Small intestine (tissue), 7 donors: ENCODE measurements at regions not wholly inside any gene's neighbourhood (a gene's known extent, or its start where the extent isn't known, plus 50 kb on each side); places are given as distances from the start of the nearest gene placed in this dataset.

Experiments used
- DNase-seq, 2 donors: peaks; one replicate each; pipeline versions ENCODE4 v3.0.0 to v3.0.0-alpha.2; 2013
- FAIRE-seq: peaks from 2 replicates; lab custom pipeline; 2012; peaks lifted over from hg19 to GRCh38; lab: Jason Lieb, UNC
- H3K27ac ChIP-seq, 3 donors: one replicate each; pipeline ENCODE4 v1.5.1; 2013; ENCODE audit warnings: low read length in 2 of 3, mild to moderate bottlenecking in 2 of 3, control low read depth in 1 of 3, inconsistent platforms in 1 of 3, low read depth in 1 of 3, moderate library complexity in 1 of 3
- H3K27me3 ChIP-seq, 3 donors: one replicate each; pipeline ENCODE4 v1.6.1; 2013; ENCODE audit warnings: low read length in 3 of 3, inconsistent platforms in 1 of 3; ENCODE audit not compliant: control insufficient read depth in 3 of 3, insufficient read depth in 3 of 3
- H3K36me3 ChIP-seq, 3 donors: one replicate each; pipeline ENCODE4 v1.6.1; 2013; ENCODE audit warnings: low read length in 3 of 3, inconsistent platforms in 1 of 3, low read depth in 1 of 3, mild to moderate bottlenecking in 1 of 3, moderate library complexity in 1 of 3; ENCODE audit not compliant: control insufficient read depth in 3 of 3, insufficient read depth in 2 of 3
- H3K4me1 ChIP-seq, 3 donors: one replicate each; pipeline ENCODE4 v1.6.1; 2013; ENCODE audit warnings: low read length in 2 of 3, inconsistent platforms in 1 of 3, low read depth in 1 of 3, mild to moderate bottlenecking in 1 of 3, moderate library complexity in 1 of 3; ENCODE audit not compliant: control insufficient read depth in 3 of 3, insufficient read depth in 2 of 3
- H3K4me3 ChIP-seq, 3 donors: one replicate each; pipeline ENCODE4 v1.5.1; 2013; ENCODE audit warnings: low read length in 3 of 3, control low read depth in 1 of 3, inconsistent platforms in 1 of 3, low read depth in 1 of 3, mild to moderate bottlenecking in 1 of 3, moderate library complexity in 1 of 3
- H3K9me3 ChIP-seq, 2 donors: one replicate each; pipeline ENCODE4 v1.6.1; 2013; ENCODE audit warnings: low read depth in 1 of 2, low read length in 1 of 2; ENCODE audit not compliant: control insufficient read depth in 2 of 2, insufficient read depth in 1 of 2
- WGBS, 3 donors: extraction: QIAGEN DNeasy Blood & Tissue Kit; methylation state at CpG; one replicate each; pipeline ENCODE4 v1.1.7; 2013; 5-methylcytosine and 5-hydroxymethylcytosine counted together
- donor health status: healthy with polysubstance abuse.
- donor health status: control.
- donor health status: control.
- donor health status: Bipolar disorder and iron deficiency.
- donor health status: healthy.

DNA sequence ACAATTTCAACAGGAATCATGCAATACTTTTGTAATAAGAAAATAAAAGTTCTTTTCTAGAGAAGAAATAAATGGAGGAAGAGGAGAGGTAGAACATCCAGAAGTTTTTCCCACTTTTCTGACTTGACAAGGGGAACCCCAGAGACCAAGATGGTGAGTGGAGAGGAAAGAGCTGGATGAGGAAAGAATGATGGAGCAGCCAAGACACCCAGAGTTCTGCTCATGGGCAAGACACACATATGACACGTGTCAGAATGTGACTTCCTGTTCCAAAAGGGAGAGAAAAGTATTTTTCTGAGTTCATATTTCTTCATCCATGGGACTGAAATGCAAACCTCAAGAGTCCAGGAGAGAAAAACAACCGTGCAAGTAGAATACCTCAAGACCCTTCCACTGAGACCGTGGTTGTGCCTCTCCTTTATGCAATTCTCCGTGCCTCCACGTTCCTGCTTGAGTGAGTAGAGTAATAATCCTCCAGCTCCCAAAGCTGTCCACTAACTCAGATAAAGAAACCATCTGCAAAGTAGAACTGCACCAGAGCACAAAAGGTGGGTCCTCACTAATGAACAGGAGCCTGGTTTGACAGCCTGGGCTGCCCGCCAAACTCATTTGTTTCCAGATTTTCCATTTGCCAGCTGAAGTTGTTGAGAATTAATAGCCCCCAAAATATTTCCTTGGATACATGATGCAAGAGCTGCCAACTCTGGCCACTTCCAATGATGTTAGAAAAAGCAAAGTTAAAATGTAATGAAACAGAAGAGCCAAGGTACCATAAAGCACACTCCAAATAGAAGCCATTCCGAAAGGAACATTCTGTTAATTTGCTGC lies 272.6 kb upstream of the IGF1R start:
- no peaks in the 10 kb centered on the region for H3K4me1 ChIP-seq
- H3K27me3 ChIP-seq: no peaks in the 10 kb centered on the region
- FAIRE-seq (no peak), DNase-seq (no peak)
- no peaks in the 10 kb centered on the region for H3K9me3 ChIP-seq
- no peak overlapping the region for H3K4me3 ChIP-seq
- 85 to 86% (median 85%) methylated on average over 7 of the region's 7 CpGs for WGBS, 3 donors
- H3K36me3 ChIP-seq: no peaks in the 10 kb centered on the region
- no peak overlapping the region for H3K27ac ChIP-seq

DNA sequence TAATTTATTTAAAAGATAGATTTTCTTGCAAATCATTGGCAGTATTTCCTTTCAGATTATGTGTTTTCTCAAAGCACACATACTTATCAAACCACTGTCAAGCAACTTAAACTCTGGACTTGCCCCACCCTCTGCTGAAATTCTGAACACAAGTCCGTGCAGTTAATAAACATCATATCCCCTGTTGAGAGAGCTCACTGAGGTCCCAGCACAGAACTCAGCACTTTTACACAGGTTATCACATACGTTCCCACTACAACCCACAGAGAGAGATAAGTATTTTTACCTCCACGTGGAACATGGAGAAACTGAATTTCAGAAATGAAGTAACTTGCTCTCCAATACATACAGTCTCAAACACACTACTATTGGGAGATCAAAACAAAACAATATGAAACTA lies 267.6 kb upstream of the IGF1R start:
- no peak for FAIRE-seq
- H3K27me3 ChIP-seq: no peaks in the 10 kb centered on the region
- H3K9me3 ChIP-seq: no peaks in the 10 kb centered on the region
- H3K4me1 ChIP-seq: no peaks in the 10 kb centered on the region
- H3K36me3 ChIP-seq: no peaks in the 10 kb centered on the region
- WGBS, 3 donors: 16 to 60% (median 35%) methylated on average over 3 of the region's 3 CpGs
- H3K4me3 ChIP-seq: no peak overlapping the region
- DNase-seq: peak in 1 of 2 donors; percentile 50
- no peak overlapping the region for H3K27ac ChIP-seq

GRCh38 chr15:98381446-98381845 lies 266.9 kb upstream of the IGF1R start:
- Histone ChIP-seq H3K27me3 (peaks cover 0 to 3% (median 0%) of the 10 kb centered on the region in 3 donors), H3K36me3 (no peaks in the 10 kb centered on the region), H3K4me1 (no peaks in the 10 kb centered on the region), H3K4me3 (no peak overlapping the region), H3K27ac (no peak overlapping the region), H3K9me3 (no peaks in the 10 kb centered on the region)
- 79 to 86% (median 84%) methylated on average over 2 of the region's 2 CpGs for WGBS, 3 donors
- DNase-seq (no peak), FAIRE-seq (no peak)

GRCh38 chr15:98382139-98382538 lies 266.2 kb upstream of the IGF1R start:
- WGBS, 3 donors: 63 to 69% (median 64%) methylated on average over 6 of the region's 6 CpGs

GRCh38 chr15:98383571-98383970 lies 264.8 kb upstream of the IGF1R start:
- Histone ChIP-seq H3K9me3 (no peaks in the 10 kb centered on the region), H3K4me3 (no peak overlapping the region), H3K4me1 (no peaks in the 10 kb centered on the region), H3K27ac (no peak overlapping the region), H3K27me3 (peaks cover 0 to 5% (median 0%) of the 10 kb centered on the region in 3 donors), H3K36me3 (no peaks in the 10 kb centered on the region)
- DNase-seq (no peak), FAIRE-seq (no peak)
- 70 to 85% (median 82%) methylated on average over 2 of the region's 2 CpGs for WGBS, 3 donors

More at GRCh38 chr15:98382139-98382538, 266.2 kb upstream of the IGF1R start:
- no peaks in the 10 kb centered on the region for H3K4me1 ChIP-seq
- no peak overlapping the region for H3K27ac ChIP-seq
- H3K9me3 ChIP-seq: no peaks in the 10 kb centered on the region
- H3K27me3 ChIP-seq: peaks cover 0 to 5% (median 0%) of the 10 kb centered on the region in 3 donors
- DNase-seq: no peak
- no peaks in the 10 kb centered on the region for H3K36me3 ChIP-seq
- H3K4me3 ChIP-seq: no peak overlapping the region
- no peak for FAIRE-seq

GRCh38 chr15:98384328-98385029 lies 263.9 kb upstream of the IGF1R start:
- no peak overlapping the region for H3K4me3 ChIP-seq
- no peak for FAIRE-seq

DNA sequence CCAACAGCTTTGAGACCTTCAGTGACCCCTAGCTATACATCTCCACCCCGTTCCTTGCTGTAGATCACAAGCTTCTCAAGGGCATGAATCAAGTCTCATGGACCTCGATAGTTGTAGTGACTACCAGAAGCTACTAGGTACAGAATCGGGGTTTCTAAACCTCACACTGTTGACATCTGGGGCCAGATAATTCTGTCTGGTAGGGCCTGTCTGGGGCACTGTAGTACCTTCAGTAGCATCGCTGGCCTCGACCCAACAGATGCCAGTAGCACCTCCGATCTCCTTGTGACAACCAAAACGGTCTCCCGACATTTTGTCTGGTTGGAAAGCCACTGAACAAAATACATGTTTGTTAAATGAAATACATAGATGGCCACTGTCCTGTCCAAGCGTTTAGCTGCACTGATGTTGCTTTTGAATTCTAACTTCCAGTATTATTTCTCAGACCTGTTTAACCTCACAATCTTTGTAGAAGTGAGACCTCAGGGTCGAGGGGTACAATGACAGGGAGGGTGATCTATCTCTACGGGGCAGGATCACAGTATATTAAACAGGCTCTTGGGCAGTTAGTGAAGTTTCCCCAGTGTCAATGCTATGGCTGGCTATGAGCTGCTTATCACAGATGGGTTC lies 262.5 kb upstream of the IGF1R start:
- H3K9me3 ChIP-seq: no peaks in the 10 kb centered on the region
- no peak overlapping the region for H3K27ac ChIP-seq
- WGBS, 3 donors: 75 to 82% (median 80%) methylated on average over 11 of the region's 11 CpGs
- DNase-seq: no peak
- no peak for FAIRE-seq
- no peaks in the 10 kb centered on the region for H3K36me3 ChIP-seq
- H3K4me3 ChIP-seq: no peak overlapping the region
- peaks cover 0 to 5% (median 0%) of the 10 kb centered on the region in 3 donors for H3K27me3 ChIP-seq
- H3K4me1 ChIP-seq: no peaks in the 10 kb centered on the region

More at GRCh38 chr15:98384328-98385029, 263.9 kb upstream of the IGF1R start:
- no peaks in the 10 kb centered on the region for H3K4me1 ChIP-seq
- peaks cover 0 to 5% (median 0%) of the 10 kb centered on the region in 3 donors for H3K27me3 ChIP-seq
- H3K36me3 ChIP-seq: no peaks in the 10 kb centered on the region
- no peak for DNase-seq
- H3K27ac ChIP-seq: no peak overlapping the region
- WGBS, 3 donors: 49 to 54% (median 50%) methylated on average over 9 of the region's 9 CpGs
- H3K9me3 ChIP-seq: no peaks in the 10 kb centered on the region

DNA sequence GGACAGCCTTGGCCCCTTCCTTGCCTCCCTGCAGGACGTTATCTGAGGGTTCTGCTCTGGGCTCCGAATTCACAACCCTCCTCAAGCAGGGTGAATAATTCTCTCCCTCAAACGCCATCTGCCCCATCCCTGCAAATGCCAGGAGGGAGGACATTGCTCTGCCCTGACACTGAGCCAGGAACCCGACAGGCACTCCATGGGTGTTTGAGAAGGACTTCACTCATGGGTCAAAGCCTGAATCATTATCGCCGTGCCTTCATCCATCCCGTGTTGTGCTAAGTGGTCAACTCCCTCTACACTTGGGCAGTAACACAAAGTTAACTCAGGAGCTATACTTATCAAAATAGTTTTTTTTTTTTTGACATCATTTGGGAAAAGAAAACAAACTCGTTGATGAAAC lies 261.8 kb upstream of the IGF1R start:
- 69 to 76% (median 73%) methylated on average over 8 of the region's 8 CpGs for WGBS, 3 donors
- FAIRE-seq: no peak

More for the DNA sequence above, 261.8 kb upstream of the IGF1R start:
- peaks cover 0 to 5% (median 0%) of the 10 kb centered on the region in 3 donors for H3K27me3 ChIP-seq
- no peaks in the 10 kb centered on the region for H3K4me1 ChIP-seq
- no peak for DNase-seq
- no peaks in the 10 kb centered on the region for H3K9me3 ChIP-seq
- H3K36me3 ChIP-seq: no peaks in the 10 kb centered on the region
- H3K27ac ChIP-seq: no peak overlapping the region
- no peak overlapping the region for H3K4me3 ChIP-seq
